ENCODE measurements at regions not wholly inside any gene's neighbourhood (a gene's known extent, or its start where the extent isn't known, plus 50 kb on each side); places are given as distances from the start of the nearest gene placed in this dataset.

- Mint-ChIP-seq H3K9me3 (no peaks in the 10 kb centered on the region), H3K36me3 (ENCODE audit: low read depth) (no peaks in the 10 kb centered on the region), H3K4me1 (ENCODE audit: low read depth) (no peaks in the 10 kb centered on the region), H3K27me3 (ENCODE audit: insufficient read depth) (peaks cover 3% of the 10 kb centered on the region; the same call in 1 of the 2 replicates), H3K4me3 (no peak overlapping the region), H3K27ac (no peak overlapping the region)
- DNase-seq: no peak
- no peak for TF ChIP-seq CTCF (IDR thresholded peaks at IDR 0.05)
Measured at GRCh38 chr3:87126321-87126720, 100.8 kb upstream of the CHMP2B start.

DNA sequence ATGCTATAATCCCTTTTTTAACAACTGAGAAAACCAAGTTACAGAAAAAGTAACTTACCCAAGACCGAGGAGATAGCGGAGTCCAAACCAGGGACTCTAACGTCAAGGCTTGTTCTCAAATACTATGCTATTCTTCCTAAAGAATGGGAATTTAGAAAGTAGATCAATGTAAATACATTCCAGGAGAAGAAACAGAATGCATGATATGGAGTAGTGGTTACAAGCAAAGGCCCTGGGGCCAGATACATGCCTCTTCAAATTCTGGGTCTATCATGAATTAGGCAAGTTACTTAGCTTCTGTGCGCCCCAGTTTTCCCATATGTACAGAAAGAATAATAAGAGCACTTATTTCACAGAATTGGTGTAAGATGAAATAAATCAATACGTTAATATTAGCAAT, 102.0 kb upstream of the CHMP2B start:
- Mint-ChIP-seq H3K27me3 (ENCODE audit: insufficient read depth) (peaks cover 9% of the 10 kb centered on the region), H3K36me3 (ENCODE audit: low read depth) (no peaks in the 10 kb centered on the region), H3K4me3 (no peak overlapping the region), H3K9me3 (no peaks in the 10 kb centered on the region), H3K4me1 (ENCODE audit: low read depth) (no peaks in the 10 kb centered on the region), H3K27ac (no peak overlapping the region)
- TF ChIP-seq CTCF (IDR thresholded peaks at IDR 0.05): no peak
- no peak for DNase-seq

GRCh38 chr3:87122766-87123165, 104.3 kb upstream of the CHMP2B start:
- Mint-ChIP-seq H3K4me1 (ENCODE audit: low read depth) (no peaks in the 10 kb centered on the region), H3K27ac (no peak overlapping the region), H3K9me3 (no peaks in the 10 kb centered on the region), H3K4me3 (no peak overlapping the region), H3K27me3 (ENCODE audit: insufficient read depth) (peaks cover 9% of the 10 kb centered on the region), H3K36me3 (ENCODE audit: low read depth) (no peaks in the 10 kb centered on the region)
- no peak for TF ChIP-seq CTCF (IDR thresholded peaks at IDR 0.05)
- no peak for DNase-seq

DNA sequence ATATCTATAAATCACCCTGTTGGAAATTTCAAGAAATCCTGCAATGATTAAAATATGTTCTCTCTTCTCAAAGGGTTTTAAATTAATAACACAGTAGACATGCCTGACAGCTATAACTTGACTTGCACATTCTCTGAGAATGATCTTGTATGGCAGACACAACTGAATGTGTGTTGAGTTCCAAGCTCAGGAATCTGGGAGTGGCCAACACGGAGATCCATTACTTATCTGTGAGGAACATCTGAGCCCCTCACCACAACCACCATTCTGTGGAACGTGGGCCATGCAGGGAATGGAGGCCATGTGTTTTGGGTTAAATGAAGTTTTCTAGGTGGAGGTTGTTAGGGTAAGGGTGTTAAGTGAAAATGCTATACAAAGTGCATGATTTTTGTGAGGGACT, 105.3 kb upstream of the CHMP2B start:
- no peak for DNase-seq
- no peak for TF ChIP-seq CTCF (IDR thresholded peaks at IDR 0.05)
- Mint-ChIP-seq H3K4me1 (ENCODE audit: low read depth) (no peaks in the 10 kb centered on the region), H3K36me3 (ENCODE audit: low read depth) (no peaks in the 10 kb centered on the region), H3K9me3 (no peaks in the 10 kb centered on the region), H3K27me3 (ENCODE audit: insufficient read depth) (peaks cover 9% of the 10 kb centered on the region), H3K4me3 (no peak overlapping the region), H3K27ac (no peak overlapping the region)

GRCh38 chr3:87120881-87121280, 106.2 kb upstream of the CHMP2B start:
- DNase-seq: no peak
- no peaks in the 10 kb centered on the region for H3K9me3 Mint-ChIP-seq
- H3K27me3 Mint-ChIP-seq (ENCODE audit: insufficient read depth): peaks cover 9% of the 10 kb centered on the region
- no peak overlapping the region for H3K4me3 Mint-ChIP-seq
- no peaks in the 10 kb centered on the region for H3K36me3 Mint-ChIP-seq (ENCODE audit: low read depth)
- H3K27ac Mint-ChIP-seq: no peak overlapping the region
- no peak for TF ChIP-seq CTCF (IDR thresholded peaks at IDR 0.05)
- no peaks in the 10 kb centered on the region for H3K4me1 Mint-ChIP-seq (ENCODE audit: low read depth)

DNA sequence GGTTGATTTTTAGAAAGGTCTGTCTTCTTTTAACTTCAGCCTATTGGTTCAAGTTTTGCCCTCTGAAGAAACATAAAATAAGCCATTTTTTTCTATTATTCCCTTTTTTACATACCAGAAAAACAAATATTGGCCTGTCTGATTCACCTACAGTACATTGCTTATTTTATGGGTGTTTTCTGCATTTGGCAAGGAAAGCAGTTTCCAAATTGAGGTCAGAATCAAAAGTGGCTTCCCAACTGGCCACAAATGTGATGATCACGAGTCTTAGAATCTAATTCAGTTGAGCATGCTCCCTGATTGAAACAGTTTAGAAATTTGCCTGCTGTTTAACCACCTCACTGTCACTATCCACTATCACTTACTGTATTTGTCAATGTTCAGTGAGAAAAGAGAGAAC, 106.9 kb upstream of the CHMP2B start:
- Mint-ChIP-seq H3K27ac (no peak overlapping the region), H3K4me1 (ENCODE audit: low read depth) (no peaks in the 10 kb centered on the region), H3K4me3 (no peak overlapping the region), H3K9me3 (no peaks in the 10 kb centered on the region), H3K36me3 (ENCODE audit: low read depth) (no peaks in the 10 kb centered on the region), H3K27me3 (ENCODE audit: insufficient read depth) (peaks cover 9% of the 10 kb centered on the region)
- no peak for TF ChIP-seq CTCF (IDR thresholded peaks at IDR 0.05)
- no peak for DNase-seq

Data from HFFc6 (cell line).